Fibroblast of lung (primary cell): ENCODE measurements at regions not wholly inside any gene's neighbourhood (a gene's known extent, or its start where the extent isn't known, plus 50 kb on each side); places are given as distances from the start of the nearest gene placed in this dataset.

Experiments
- DNase-seq, 2 donors: peaks; one replicate each; pipeline versions ENCODE4 v3.0.0 to v3.0.0-alpha.2; 2010; ENCODE audit warnings: low read depth in 2 of 2
- H2AFZ ChIP-seq: 2 replicates; pipeline ENCODE4 v1.5.1; 2012; ENCODE audit warnings: low read length, control low read depth, inconsistent platforms
- H3K27ac ChIP-seq: 2 replicates; pipeline ENCODE4 v1.5.1; 2011; ENCODE audit warnings: low read length, control low read depth; ENCODE audit not compliant: insufficient read depth
- H3K27me3 ChIP-seq: 2 replicates; pipeline ENCODE4 v1.5.1; 2011; ENCODE audit warnings: mild to moderate bottlenecking, low read length; ENCODE audit not compliant: control insufficient read depth, insufficient read depth
- H3K36me3 ChIP-seq: 2 replicates; pipeline ENCODE4 v1.5.1; 2011; ENCODE audit warnings: low read length; ENCODE audit not compliant: control insufficient read depth, insufficient read depth
- H3K4me1 ChIP-seq: 2 replicates; pipeline ENCODE4 v1.5.1; 2011; ENCODE audit warnings: low read length; ENCODE audit not compliant: control insufficient read depth, insufficient read depth; ENCODE audit errors: extremely low read depth
- H3K4me2 ChIP-seq: 2 replicates; pipeline ENCODE4 v1.5.1; 2011; ENCODE audit warnings: low read length, control low read depth; ENCODE audit not compliant: insufficient read depth; ENCODE audit errors: extremely low read depth
- H3K4me3 ChIP-seq, 4 experiments: fragments of 200-600 bp in 1 of 4; sonication (generic) in 1 of 4; replicated peaks in 1 of 4; 2 replicates each; pipeline ENCODE4 v1.5.1; 2011 to 2016; ENCODE audit warnings: low read length in 4 of 4, low read depth in 3 of 4, mild to moderate bottlenecking in 3 of 4, control low read depth in 2 of 4, inconsistent platforms in 1 of 4, mixed read lengths in 1 of 4; ENCODE audit not compliant: insufficient read depth in 1 of 4; ENCODE audit errors: control extremely low read depth in 1 of 4
- H3K79me2 ChIP-seq: 2 replicates; pipeline ENCODE4 v1.5.1; 2012; ENCODE audit warnings: mild to moderate bottlenecking, low read length, inconsistent platforms; ENCODE audit not compliant: control insufficient read depth, insufficient read depth
- H3K9ac ChIP-seq: 2 replicates; pipeline ENCODE4 v1.5.1; 2011; ENCODE audit warnings: mild to moderate bottlenecking, low read length, control low read depth; ENCODE audit not compliant: insufficient read depth
- H3K9me3 ChIP-seq: 2 replicates; pipeline ENCODE4 v1.5.1; 2012; ENCODE audit warnings: low read depth, low read length; ENCODE audit not compliant: control insufficient read depth, insufficient read depth
- H4K20me1 ChIP-seq: 2 replicates; pipeline ENCODE4 v1.5.1; 2011; ENCODE audit warnings: low read length; ENCODE audit not compliant: control insufficient read depth, insufficient read depth; ENCODE audit errors: extremely low read depth
- EZH2 ChIP-seq: IDR thresholded peaks from 2 replicates; pipeline ENCODE4 v1.5.1; 2012; ENCODE audit warnings: low read length, control low read depth, mild to moderate bottlenecking; ENCODE audit errors: missing control alignments
- TF ChIP-seq, protein P1 (sequence below), 2 donors: IDR thresholded peaks in 1 of 2; conservative IDR thresholded peaks in 1 of 2; 1 replicate in 1 of 2; 2 replicates in 1 of 2; pipeline ENCODE4 v1.5.1; 2011 to 2012; ENCODE audit warnings: low read length in 2 of 2, control low read depth in 1 of 2, inconsistent platforms in 1 of 2, low read depth in 1 of 2, mild to moderate bottlenecking in 1 of 2

DNA sequence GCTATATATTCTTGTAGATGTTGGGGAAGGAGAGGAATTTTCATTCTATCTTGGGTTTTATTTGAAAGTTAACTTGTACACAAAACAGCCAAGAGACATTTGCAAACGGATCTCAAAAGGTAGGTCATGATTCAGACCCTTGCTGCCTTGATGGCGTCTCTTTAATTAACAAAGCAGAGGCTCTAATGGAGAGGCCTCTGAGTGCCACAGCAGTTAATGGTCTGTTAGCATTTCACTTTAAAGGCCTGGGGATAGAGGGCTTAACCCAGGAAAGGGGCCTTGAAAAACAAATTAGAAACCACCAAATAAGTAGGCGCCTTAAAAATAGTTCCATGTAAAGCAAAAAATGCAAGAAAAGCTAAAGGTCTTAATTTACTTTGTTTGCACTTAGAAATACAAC lies 836.9 kb upstream of the CELF4 start:
- Histone ChIP-seq H3K4me2 (no peak overlapping the region), H3K9ac (no peak overlapping the region), H3K79me2 (no peaks in the 10 kb centered on the region), H3K4me1 (no peaks in the 10 kb centered on the region), H3K4me3 (no peak overlapping the region), H3K27me3 (no peaks in the 10 kb centered on the region), H2AFZ (no peak overlapping the region), H3K36me3 (no peaks in the 10 kb centered on the region), H3K9me3 (no peaks in the 10 kb centered on the region), H4K20me1 (no peaks in the 10 kb centered on the region), H3K27ac (no peak overlapping the region)
- no peak for DNase-seq
- TF ChIP-seq, protein P1, sequence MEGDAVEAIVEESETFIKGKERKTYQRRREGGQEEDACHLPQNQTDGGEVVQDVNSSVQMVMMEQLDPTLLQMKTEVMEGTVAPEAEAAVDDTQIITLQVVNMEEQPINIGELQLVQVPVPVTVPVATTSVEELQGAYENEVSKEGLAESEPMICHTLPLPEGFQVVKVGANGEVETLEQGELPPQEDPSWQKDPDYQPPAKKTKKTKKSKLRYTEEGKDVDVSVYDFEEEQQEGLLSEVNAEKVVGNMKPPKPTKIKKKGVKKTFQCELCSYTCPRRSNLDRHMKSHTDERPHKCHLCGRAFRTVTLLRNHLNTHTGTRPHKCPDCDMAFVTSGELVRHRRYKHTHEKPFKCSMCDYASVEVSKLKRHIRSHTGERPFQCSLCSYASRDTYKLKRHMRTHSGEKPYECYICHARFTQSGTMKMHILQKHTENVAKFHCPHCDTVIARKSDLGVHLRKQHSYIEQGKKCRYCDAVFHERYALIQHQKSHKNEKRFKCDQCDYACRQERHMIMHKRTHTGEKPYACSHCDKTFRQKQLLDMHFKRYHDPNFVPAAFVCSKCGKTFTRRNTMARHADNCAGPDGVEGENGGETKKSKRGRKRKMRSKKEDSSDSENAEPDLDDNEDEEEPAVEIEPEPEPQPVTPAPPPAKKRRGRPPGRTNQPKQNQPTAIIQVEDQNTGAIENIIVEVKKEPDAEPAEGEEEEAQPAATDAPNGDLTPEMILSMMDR (conservative IDR thresholded peaks at IDR 0.05 in 1 of 2, IDR thresholded peaks at IDR 0.05 in 1 of 2; ENCODE audit: low read depth in 1 of 2, low read length in 2 of 2), result no peak
- TF ChIP-seq EZH2, result no peak

DNA sequence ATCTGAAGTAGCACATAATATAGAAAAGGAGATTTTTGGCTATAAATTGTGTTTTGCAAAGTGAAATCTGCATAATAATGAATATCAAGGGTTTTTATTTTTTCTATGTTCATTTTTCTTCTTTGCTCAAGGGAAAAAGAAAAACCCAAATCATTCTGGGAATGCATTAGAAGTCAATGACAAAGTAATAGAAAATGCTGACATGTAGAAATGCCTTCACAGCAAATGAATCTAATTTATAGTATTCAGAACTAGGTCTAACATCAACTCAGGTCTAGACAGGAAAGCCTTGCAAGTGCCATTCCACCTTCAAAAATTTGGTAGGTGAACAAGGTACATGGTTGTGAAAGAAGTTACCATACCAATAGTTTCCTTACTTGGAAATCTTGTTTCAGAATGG lies 831.5 kb upstream of the CELF4 start:
- Histone ChIP-seq H3K4me1 (no peaks in the 10 kb centered on the region), H3K4me2 (no peak overlapping the region), H3K79me2 (no peaks in the 10 kb centered on the region), H3K27ac (no peak overlapping the region), H4K20me1 (no peaks in the 10 kb centered on the region), H3K9ac (no peak overlapping the region), H2AFZ (no peak overlapping the region), H3K27me3 (no peaks in the 10 kb centered on the region), H3K36me3 (no peaks in the 10 kb centered on the region), H3K9me3 (no peaks in the 10 kb centered on the region), H3K4me3 (no peak overlapping the region)
- TF ChIP-seq, protein P1 (conservative IDR thresholded peaks at IDR 0.05 in 1 of 2, IDR thresholded peaks at IDR 0.05 in 1 of 2; ENCODE audit: low read depth in 1 of 2, low read length in 2 of 2), result no peak
- TF ChIP-seq EZH2, result no peak
- no peak for DNase-seq

- TF ChIP-seq, protein P1 (conservative IDR thresholded peaks at IDR 0.05 in 1 of 2, IDR thresholded peaks at IDR 0.05 in 1 of 2; ENCODE audit: low read depth in 1 of 2, low read length in 2 of 2), result no peak
- no peak for TF ChIP-seq EZH2
- no peaks in the 10 kb centered on the region for H3K36me3 ChIP-seq
- no peaks in the 10 kb centered on the region for H3K27me3 ChIP-seq
- no peak overlapping the region for H3K4me2 ChIP-seq
- no peaks in the 10 kb centered on the region for H4K20me1 ChIP-seq
- H2AFZ ChIP-seq, result no peak overlapping the region
- H3K79me2 ChIP-seq, result no peaks in the 10 kb centered on the region
- no peak overlapping the region for H3K9ac ChIP-seq
- no peak for DNase-seq
- no peak overlapping the region for H3K4me3 ChIP-seq
- no peaks in the 10 kb centered on the region for H3K4me1 ChIP-seq
- H3K27ac ChIP-seq, result no peak overlapping the region
- no peaks in the 10 kb centered on the region for H3K9me3 ChIP-seq
Observed at GRCh38 chr18:38386146-38386545, 820.5 kb upstream of the CELF4 start.
